GM10266 (cell line): ENCODE measurements at regions not wholly inside any gene's neighbourhood (a gene's known extent, or its start where the extent isn't known, plus 50 kb on each side); places are given as distances from the start of the nearest gene placed in this dataset.

Experiments used
- DNase-seq: peaks from one replicate; pipeline ENCODE4 v3.0.0; 2012; ENCODE audit errors: extremely low spot score
- CTCF ChIP-seq: IDR thresholded peaks from 2 replicates; pipeline ENCODE4 v1.5.1; 2012; ENCODE audit warnings: mild to moderate bottlenecking, low read depth; ENCODE audit not compliant: control insufficient read depth, insufficient read depth; ENCODE audit errors: missing control alignments

GRCh38 chr15:29633971-29634370, 188.3 kb downstream of the TJP1 start:
- TF ChIP-seq CTCF, result no peak
- no peak for DNase-seq

GRCh38 chr15:29632671-29633406, 189.4 kb downstream of the TJP1 start:
- TF ChIP-seq CTCF, result no peak
- no peak for DNase-seq

GRCh38 chr15:29631076-29632070, 190.9 kb downstream of the TJP1 start:
- no peak for DNase-seq
- TF ChIP-seq CTCF, result no peak

- DNase-seq, result no peak
- TF ChIP-seq CTCF, result no peak
Observed at GRCh38 chr15:29624271-29624670, 198.0 kb downstream of the TJP1 start.

GRCh38 chr15:29623116-29623639, 199.1 kb downstream of the TJP1 start:
- DNase-seq, result no peak
- TF ChIP-seq CTCF, result no peak

GRCh38 chr15:29622637-29623036, 199.6 kb downstream of the TJP1 start:
- no peak for DNase-seq
- no peak for TF ChIP-seq CTCF
